Lower leg skin (tissue), 3 donors: ENCODE measurements at regions not wholly inside any gene's neighbourhood (a gene's known extent, or its start where the extent isn't known, plus 50 kb on each side); places are given as distances from the start of the nearest gene placed in this dataset.

Experiments used
- CTCF ChIP-seq, 3 donors: fragments of 450-650 bp; IDR thresholded peaks; one replicate each; pipeline ENCODE4 v1.5.1; 2016; ENCODE audit warnings: antibody characterized with exemption in 3 of 3, mild to moderate bottlenecking in 3 of 3, moderate library complexity in 2 of 3
- POLR2A ChIP-seq, 2 donors: fragments of 450-650 bp; IDR thresholded peaks; one replicate each; pipeline ENCODE4 v1.6.1; 2016 to 2017; ENCODE audit warnings: antibody characterized with exemption in 2 of 2, mild to moderate bottlenecking in 1 of 2, moderate library complexity in 1 of 2

- TF ChIP-seq CTCF (IDR thresholded peaks at IDR 0.05) (no peak), POLR2A (IDR thresholded peaks at IDR 0.05) (no peak)
Measured at GRCh38 chr2:122236152-122236874, 480.9 kb downstream of the TSN start.
